WTC11 (cell line): ENCODE measurements at regions not wholly inside any gene's neighbourhood (a gene's known extent, or its start where the extent isn't known, plus 50 kb on each side); places are given as distances from the start of the nearest gene placed in this dataset.

Experiments
- ATAC-seq: fragments of 200-7000 bp; cut with Tn5 transposase; 2 replicates; pipeline ENCODE4 v1.10.0; 2021; ENCODE audit warnings: mild to moderate bottlenecking, moderate library complexity
- CTCF ChIA-PET: fragments of 300-600 bp; sonication (Branson Sonifier 250); formaldehyde crosslinking; loops from one replicate; lab custom pipeline; 2021; ENCODE audit warnings: antibody characterized with exemption; lab: Charles Lee
- POLR2A ChIA-PET: fragments of 350-600 bp; sonication (Branson Sonifier 250); formaldehyde crosslinking; loops from one replicate; lab custom pipeline; 2021; ENCODE audit warnings: antibody characterized with exemption; lab: Charles Lee
- DNase-seq: peaks from one replicate; pipeline ENCODE4 v3.0.0; 2021; ENCODE audit warnings: low spot score
- H3K27ac Mint-ChIP-seq: 2 replicates; pipeline ENCODE4 v1.8.0; 2021; ENCODE audit warnings: mixed read lengths
- H3K27me3 Mint-ChIP-seq: 2 replicates; pipeline ENCODE4 v1.8.0; 2021; ENCODE audit warnings: low read depth, mild to moderate bottlenecking, moderate library complexity, mixed read lengths
- H3K36me3 Mint-ChIP-seq: 2 replicates; pipeline ENCODE4 v1.8.0; 2021; ENCODE audit warnings: mixed read lengths
- H3K4me1 Mint-ChIP-seq: 2 replicates; pipeline ENCODE4 v1.8.0; 2022; ENCODE audit warnings: mixed read lengths
- H3K4me3 Mint-ChIP-seq: 2 replicates; pipeline ENCODE4 v1.8.0; 2021; ENCODE audit warnings: mild to moderate bottlenecking, moderate library complexity, mixed read lengths
- H3K9me3 Mint-ChIP-seq: 2 replicates; pipeline ENCODE4 v1.8.0; 2021; ENCODE audit warnings: mixed read lengths
- ATF1 ChIP-seq: sonication (generic); formaldehyde crosslinking; IDR thresholded peaks from 2 replicates; pipeline ENCODE4 v1.8.1; 2023; ENCODE audit warnings: mild to moderate bottlenecking, moderate library complexity, missing genetic modification reagents
- CREB1 ChIP-seq: sonication (generic); formaldehyde crosslinking; IDR thresholded peaks from 2 replicates; pipeline ENCODE4 v1.8.0; 2023; ENCODE audit warnings: mild to moderate bottlenecking, missing genetic modification reagents
- IRF2 ChIP-seq: sonication (generic); formaldehyde crosslinking; IDR thresholded peaks from 2 replicates; pipeline ENCODE4 v1.8.0; 2022; ENCODE audit warnings: low read depth, missing genetic modification reagents, borderline replicate concordance
- NFE2L1 ChIP-seq: sonication (generic); formaldehyde crosslinking; IDR thresholded peaks from 2 replicates; pipeline ENCODE4 v1.8.1; 2023; ENCODE audit warnings: missing genetic modification reagents
- NR2C2 ChIP-seq: sonication (generic); formaldehyde crosslinking; IDR thresholded peaks from 2 replicates; pipeline ENCODE4 v1.8.0; 2022; ENCODE audit warnings: mild to moderate bottlenecking, missing genetic modification reagents
- PRDM15 ChIP-seq: sonication (generic); formaldehyde crosslinking; IDR thresholded peaks from 2 replicates; pipeline ENCODE4 v1.8.0; 2022; ENCODE audit warnings: missing genetic modification reagents
- PRRX2 ChIP-seq: fragments of 250-450 bp; sonication (Bioruptor Pico); IDR thresholded peaks from 2 replicates; pipeline ENCODE4 v1.8.0; 2021; ENCODE audit warnings: mild to moderate bottlenecking
- RELA ChIP-seq: sonication (generic); formaldehyde crosslinking; IDR thresholded peaks from 2 replicates; pipeline ENCODE4 v1.8.1; 2022; ENCODE audit warnings: missing genetic modification reagents, mild to moderate bottlenecking, borderline replicate concordance
- SMAD3 ChIP-seq: sonication (generic); formaldehyde crosslinking; IDR thresholded peaks from 2 replicates; pipeline ENCODE4 v1.8.0; 2022; ENCODE audit warnings: missing genetic modification reagents, mild to moderate bottlenecking, borderline replicate concordance
- SMAD4 ChIP-seq: sonication (generic); formaldehyde crosslinking; IDR thresholded peaks from 2 replicates; pipeline ENCODE4 v1.8.0; 2022; ENCODE audit warnings: mild to moderate bottlenecking, missing genetic modification reagents
- TEAD1 ChIP-seq: sonication (generic); formaldehyde crosslinking; IDR thresholded peaks from 2 replicates; pipeline ENCODE4 v1.8.0; 2022; ENCODE audit warnings: mild to moderate bottlenecking, missing genetic modification reagents
- ZBTB21 ChIP-seq: sonication (generic); formaldehyde crosslinking; IDR thresholded peaks from 2 replicates; pipeline ENCODE4 v1.8.1; 2023; ENCODE audit warnings: mild to moderate bottlenecking, missing genetic modification reagents, borderline replicate concordance
- ZNF219 ChIP-seq: sonication (generic); formaldehyde crosslinking; IDR thresholded peaks from 2 replicates; pipeline ENCODE4 v1.8.0; 2023; ENCODE audit warnings: missing genetic modification reagents, mild to moderate bottlenecking, borderline replicate concordance
- ZNF263 ChIP-seq: sonication (generic); formaldehyde crosslinking; IDR thresholded peaks from 2 replicates; pipeline ENCODE4 v1.8.1; 2022; ENCODE audit warnings: low read depth, mild to moderate bottlenecking, moderate library complexity, missing genetic modification reagents
- ZNF281 ChIP-seq: sonication (generic); formaldehyde crosslinking; IDR thresholded peaks from 2 replicates; pipeline ENCODE4 v1.8.0; 2023; ENCODE audit warnings: mild to moderate bottlenecking, missing genetic modification reagents
- TF ChIP-seq, protein P1 (sequence below): sonication (generic); formaldehyde crosslinking; IDR thresholded peaks from 2 replicates; pipeline ENCODE4 v1.8.0; 2023; ENCODE audit warnings: missing genetic modification reagents
- TF ChIP-seq, protein P2 (sequence below): fragments of 250-450 bp; sonication (Bioruptor Pico); IDR thresholded peaks from 2 replicates; pipeline ENCODE4 v1.9.0; 2021; ENCODE audit warnings: mild to moderate bottlenecking
- TF ChIP-seq, protein P3 (sequence below): sonication (generic); formaldehyde crosslinking; IDR thresholded peaks from 2 replicates; pipeline ENCODE4 v1.8.1; 2022; ENCODE audit warnings: mild to moderate bottlenecking, moderate library complexity, missing genetic modification reagents

DNA sequence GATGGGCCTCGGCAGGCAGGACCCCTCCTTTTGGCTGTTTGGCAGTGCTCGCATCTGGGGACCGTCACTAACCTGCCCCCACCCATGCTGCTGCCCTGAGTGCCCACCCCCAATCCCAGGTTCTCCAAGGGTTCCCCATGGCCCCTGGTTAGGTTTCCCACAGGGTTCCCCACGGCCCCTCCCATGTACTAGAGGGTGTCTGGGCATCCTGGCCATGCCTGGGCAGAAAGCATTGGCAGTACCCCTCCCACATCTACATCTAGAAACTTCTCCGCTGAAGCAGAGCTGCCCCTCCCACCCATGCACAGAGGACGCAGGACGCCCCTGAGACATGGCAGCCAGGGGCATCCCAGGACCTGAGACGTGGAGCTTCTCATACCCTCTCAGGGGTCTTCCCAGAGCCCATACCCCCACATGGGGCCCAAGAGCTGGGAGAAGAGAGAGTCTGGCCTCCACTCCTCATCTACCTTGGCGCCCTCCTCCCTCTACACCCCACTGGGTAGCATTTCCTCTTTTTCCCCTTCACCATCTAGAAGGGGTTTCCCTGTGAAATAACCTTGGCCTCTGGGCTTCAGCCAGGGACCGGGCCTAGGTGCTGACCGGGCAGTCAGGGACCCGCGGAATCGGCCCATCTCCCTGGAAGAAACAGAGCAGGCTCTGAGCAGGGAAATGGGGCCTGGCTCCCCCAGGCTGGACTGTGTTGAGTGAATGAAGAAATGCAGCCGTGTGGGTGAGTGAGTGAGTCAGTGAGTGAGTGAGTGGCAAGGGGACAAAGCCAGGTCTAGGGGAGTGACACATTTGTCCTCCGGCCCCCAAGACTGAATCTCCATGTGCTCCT lies 987.3 kb downstream of the BRD1 start:
- CTCF ChIA-PET: no interaction called here
- Mint-ChIP-seq H3K36me3 (peaks cover 7% of the 10 kb centered on the region; the same call in 1 of the 2 replicates), H3K27ac (no peak overlapping the region), H3K4me1 (no peaks in the 10 kb centered on the region), H3K4me3 (no peak overlapping the region), H3K27me3 (no peaks in the 10 kb centered on the region; the same call in none of the 2 replicates), H3K9me3 (peaks cover 12% of the 10 kb centered on the region)
- DNase-seq: no peak
- ATAC-seq: no peak
- TF ChIP-seq PRRX2 (CRISPR knock-in tag): no peak
- TF ChIP-seq TEAD1 (CRISPR knock-in tag): no peak
- TF ChIP-seq, protein P1, sequence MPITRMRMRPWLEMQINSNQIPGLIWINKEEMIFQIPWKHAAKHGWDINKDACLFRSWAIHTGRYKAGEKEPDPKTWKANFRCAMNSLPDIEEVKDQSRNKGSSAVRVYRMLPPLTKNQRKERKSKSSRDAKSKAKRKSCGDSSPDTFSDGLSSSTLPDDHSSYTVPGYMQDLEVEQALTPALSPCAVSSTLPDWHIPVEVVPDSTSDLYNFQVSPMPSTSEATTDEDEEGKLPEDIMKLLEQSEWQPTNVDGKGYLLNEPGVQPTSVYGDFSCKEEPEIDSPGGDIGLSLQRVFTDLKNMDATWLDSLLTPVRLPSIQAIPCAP (CRISPR knock-in tag): no peak
- TF ChIP-seq, protein P2, sequence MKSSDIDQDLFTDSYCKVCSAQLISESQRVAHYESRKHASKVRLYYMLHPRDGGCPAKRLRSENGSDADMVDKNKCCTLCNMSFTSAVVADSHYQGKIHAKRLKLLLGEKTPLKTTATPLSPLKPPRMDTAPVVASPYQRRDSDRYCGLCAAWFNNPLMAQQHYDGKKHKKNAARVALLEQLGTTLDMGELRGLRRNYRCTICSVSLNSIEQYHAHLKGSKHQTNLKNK (CRISPR knock-in tag): no peak
- no peak for TF ChIP-seq SMAD4 (CRISPR knock-in tag)
- no peak for TF ChIP-seq ATF1
- TF ChIP-seq NR2C2: no peak
- no peak for TF ChIP-seq SMAD3 (CRISPR knock-in tag)
- TF ChIP-seq ZNF219: no peak
- TF ChIP-seq IRF2 (CRISPR knock-in tag): no peak
- no peak for TF ChIP-seq CREB1
- no peak for TF ChIP-seq RELA (CRISPR knock-in tag)
- no peak for TF ChIP-seq NFE2L1 (CRISPR knock-in tag)
- no peak for TF ChIP-seq ZNF263 (CRISPR knock-in tag)
- no peak for TF ChIP-seq ZNF281
- TF ChIP-seq, protein P3, sequence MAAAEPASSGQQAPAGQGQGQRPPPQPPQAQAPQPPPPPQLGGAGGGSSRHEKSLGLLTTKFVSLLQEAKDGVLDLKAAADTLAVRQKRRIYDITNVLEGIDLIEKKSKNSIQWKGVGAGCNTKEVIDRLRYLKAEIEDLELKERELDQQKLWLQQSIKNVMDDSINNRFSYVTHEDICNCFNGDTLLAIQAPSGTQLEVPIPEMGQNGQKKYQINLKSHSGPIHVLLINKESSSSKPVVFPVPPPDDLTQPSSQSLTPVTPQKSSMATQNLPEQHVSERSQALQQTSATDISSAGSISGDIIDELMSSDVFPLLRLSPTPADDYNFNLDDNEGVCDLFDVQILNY: no peak
- no peak for TF ChIP-seq PRDM15
- TF ChIP-seq ZBTB21: no peak
- POLR2A ChIA-PET: interaction anchor here (0.6 kb wide), 1 partner anchor 28 kb away, joined by 3 read pairs; no protein-coding TSS in a partner anchor
